ENCODE measurements at regions not wholly inside any gene's neighbourhood (a gene's known extent, or its start where the extent isn't known, plus 50 kb on each side); places are given as distances from the start of the nearest gene placed in this dataset.
"Not testable (repeated sequence)": the region's sequence is repeated elsewhere in the genome, so short reads cannot be mapped to it uniquely, and the experiment has no call there.

DNA sequence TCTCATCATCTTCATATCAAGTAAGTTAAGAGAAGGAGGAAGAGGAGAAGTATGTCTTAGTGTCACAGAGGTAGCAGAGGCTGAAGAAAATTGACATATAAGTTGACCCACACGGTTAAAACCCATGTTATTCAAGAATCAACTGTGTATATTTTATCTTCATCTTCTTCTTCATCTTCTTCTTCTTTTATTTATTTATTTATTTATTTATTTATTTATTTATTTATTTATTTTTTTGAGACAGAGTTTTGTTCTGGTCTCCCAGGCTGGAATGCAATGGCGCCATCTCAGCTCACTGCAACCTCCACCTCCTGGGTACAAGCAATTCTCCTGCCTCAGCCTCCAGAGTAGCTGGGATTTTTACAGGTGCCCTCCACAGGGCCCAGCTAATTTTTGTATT lies 1242.3 kb upstream of the RAG2 start:
- not testable (repeated sequence) for DNase-seq

DNA sequence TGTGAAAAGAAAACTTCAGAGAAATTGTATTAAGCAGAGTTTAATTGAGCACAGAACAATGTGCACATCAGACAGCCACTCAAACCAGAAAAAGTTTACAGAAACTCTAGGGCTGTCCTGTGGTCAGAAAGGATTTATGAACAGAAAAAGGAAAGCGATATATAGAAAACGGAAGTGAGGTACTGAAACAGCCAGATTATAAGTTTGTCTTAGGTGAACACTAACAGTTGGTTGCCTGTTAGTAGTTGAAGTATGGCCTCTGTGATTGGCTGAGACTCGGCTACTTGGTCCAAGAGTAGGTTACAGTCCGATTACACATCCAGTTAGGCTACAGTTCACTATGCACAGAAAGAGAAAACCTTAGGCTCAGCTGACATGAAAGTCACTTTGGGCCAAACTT lies 1232.5 kb upstream of the RAG2 start:
- DNase-seq = no peak

DNA sequence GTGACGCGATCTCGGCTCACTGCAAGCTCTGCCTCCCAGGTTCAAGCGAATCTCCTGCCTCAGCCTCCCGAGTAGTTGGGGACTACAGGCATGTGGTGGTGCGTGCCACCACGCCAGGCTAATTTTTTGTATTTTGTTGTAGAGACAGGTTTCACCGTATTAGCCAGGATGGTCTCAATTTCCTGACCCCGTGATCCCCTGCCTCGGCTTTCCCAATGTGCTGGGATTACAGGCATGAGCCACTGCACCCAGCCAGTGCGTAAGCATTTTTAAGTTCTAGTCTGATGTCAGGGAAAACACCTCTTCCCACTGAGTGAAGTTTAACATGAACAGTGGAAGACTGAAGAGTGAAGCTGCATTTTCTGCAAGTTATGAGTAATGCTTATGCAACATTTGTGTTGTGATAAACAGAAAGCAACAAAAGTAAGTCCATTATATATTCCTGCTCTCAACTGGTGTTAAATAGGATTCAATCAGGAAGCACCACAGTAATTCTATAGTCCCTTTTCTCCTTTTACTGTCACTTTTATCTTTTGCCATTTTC lies 1219.8 kb upstream of the RAG2 start:
- no peak for DNase-seq

DNA sequence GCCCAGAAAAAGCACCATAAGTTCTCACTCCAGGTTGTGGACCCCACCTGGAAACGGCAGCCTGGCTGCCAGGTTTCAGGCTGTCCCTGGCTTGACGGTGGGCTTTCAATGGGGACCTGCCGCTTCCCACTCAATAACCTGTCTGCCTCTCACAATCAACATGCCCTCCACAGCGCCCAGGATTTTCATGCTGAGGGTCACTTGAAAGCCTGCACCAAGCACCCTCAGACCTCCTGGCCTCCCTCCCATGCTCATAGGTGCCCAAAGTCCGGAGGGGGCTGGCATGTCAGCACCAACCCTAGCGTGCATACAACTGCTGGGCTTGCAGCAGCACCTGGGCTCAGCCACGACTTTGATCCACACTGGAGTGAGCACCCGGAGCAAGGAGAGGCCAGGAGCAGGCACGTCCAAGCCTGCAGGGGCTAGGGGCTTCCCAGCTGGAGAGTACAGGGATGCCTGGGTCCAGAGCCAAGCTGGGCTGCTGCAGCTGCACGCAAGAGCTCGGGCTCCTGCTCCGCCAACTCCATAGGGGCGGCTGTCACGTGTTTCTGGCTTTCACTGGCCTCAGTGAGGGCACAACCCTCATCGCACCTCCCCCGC lies 1214.3 kb upstream of the RAG2 start:
- DNase-seq = no peak

DNA sequence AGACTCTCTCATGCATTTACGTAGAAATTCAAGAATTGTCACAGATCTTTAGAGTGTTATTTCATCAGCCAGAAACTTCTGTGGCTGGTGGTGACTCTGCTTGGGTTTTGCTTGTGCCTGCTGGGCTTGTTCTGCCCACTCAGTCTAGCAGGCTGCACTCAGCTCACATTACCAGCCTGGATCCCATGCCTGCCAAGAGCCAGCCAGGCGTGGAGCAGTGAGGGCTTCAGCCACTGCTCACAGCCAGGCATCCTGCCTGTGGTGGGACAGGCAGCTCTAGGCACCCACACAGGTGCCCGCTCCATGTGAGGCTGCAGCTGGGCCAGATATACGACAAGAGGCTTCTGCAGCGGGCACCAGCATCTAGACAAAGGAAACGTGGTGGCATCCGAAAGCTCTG lies 1213.3 kb upstream of the RAG2 start:
- DNase-seq = no peak

DNA sequence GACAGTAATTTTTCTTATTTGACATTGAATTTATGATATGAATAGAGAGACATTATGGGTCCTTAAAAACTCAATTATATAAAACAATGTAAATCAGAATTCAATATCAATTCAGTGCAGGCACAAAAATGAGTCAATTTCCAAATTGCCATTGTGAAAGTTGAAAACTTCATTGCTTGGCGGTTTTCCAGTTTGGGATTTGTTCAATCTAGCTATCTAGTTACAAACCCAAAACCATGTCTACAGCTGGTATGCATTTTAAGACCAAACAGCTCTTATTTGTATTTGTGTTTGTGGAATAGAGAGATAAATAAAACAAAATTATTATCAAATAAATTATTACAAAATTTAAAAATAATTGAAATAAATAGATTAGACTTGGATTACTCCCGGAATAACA lies 1206.6 kb upstream of the RAG2 start:
- DNase-seq = no peak

DNA sequence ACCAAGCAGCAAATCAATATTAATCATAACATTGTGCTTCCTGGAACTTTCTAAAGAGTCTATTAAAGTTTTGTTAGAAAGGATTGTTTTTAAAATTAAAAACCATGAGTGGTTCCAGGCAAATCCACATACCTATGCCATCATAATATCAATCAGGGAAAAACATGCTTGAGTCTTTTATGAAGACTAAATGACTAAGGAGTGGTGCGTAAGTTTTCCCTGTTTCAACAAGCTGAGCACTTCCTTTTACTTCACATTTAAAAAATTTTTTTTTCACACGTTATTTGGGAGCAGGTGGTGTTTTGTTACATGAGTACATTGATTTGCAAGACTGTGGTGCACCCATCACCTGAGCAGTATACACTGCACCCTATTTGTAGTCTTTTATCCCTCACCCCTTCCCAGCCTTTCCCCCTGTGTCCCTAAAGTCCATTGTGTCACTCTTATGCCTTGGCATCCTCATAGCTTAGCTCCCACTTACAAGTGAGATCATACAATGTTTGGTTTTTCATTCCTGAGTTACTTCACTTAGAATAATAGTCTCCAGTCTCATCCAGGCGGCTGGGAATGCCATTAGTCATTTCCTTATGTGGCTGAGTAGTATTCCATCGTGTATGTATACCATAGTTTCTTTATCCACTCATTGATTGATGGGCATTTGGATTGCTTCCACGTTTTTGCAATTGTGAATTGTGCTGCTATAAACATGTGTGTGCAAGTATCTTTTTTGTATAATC lies 1190.3 kb upstream of the RAG2 start:
- DNase-seq = no peak

DNA sequence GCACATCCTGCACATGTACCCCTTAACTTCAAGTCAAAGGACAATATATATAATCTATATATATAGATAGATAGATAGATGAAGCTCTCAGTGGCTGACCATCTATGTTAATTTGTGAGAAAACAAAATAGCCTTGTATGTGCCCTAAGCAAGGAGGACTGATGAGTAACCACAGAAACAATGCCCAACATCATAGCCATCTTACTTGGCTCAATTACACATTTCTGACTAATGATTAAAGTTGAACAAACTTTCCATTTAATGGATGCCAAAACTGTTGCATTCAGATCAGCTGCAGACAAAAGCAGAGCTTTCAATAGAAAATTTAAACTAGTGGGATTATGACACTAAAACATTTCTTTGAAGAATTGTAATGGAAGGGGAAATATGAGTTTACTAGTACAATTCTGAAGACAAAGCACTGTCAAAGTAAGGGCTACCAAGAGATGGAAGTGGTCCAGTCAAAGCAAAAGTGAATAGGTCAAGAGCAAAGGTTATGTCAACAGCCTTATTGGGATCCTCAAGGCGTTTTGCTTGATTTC lies 1188.2 kb upstream of the RAG2 start:
- no peak for DNase-seq

DNA sequence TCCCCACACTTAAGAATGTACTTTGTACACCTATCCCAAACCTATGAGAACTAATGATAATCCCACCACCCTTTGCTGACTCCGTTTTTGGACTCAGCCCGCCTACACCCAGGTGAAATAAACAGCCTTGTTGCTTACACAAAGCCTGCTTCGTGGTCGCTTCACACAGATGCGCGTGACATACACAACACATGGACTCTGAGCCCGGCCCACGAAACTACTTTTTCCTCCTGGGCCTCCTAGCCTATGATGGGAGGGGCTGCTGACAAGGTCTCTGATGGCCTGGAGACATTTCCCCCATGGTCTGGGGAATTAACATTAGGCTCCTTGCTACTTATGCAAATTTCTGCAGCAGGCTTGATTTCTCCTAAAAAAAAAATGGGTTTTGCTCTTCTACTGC lies 1176.4 kb upstream of the RAG2 start:
- no peak for DNase-seq

DNA sequence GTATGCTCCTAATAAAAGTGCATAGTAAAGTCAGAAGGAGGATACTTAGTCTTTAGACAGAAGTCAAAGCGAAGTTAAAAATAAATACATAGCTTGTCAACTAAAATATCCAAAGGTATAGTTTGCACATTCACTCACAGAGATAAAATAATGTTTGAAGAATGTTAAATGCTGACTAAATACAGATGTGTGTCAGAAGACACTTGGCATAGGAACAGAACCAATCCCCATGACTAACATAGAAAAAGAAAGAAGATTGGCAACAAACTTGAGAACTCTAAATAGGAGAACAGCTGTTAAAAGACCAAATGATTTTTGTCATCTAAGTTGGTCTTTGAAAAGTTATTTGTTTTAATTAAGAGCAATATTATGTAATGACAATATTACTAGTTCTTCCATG lies 1172.1 kb upstream of the RAG2 start:
- DNase-seq = no peak

DNA sequence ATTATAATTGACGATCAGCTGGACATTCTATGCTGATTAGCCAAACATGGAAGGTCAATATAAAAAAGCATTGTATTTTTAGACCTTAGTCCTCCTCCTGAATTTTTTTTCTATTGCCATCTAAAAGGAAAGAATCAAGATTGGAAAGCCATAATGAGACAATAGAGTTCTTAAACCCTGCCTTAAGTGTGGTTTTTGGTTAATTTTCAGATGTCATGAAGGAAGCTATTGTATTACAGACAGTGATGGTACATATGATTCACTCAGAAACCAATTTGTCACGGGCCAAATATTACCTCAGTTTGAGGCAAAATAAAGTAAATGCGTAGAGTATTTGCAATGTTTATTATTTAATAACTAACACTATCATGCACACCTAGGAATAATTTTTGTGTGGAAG lies 1164.0 kb upstream of the RAG2 start:
- no peak for DNase-seq

DNA sequence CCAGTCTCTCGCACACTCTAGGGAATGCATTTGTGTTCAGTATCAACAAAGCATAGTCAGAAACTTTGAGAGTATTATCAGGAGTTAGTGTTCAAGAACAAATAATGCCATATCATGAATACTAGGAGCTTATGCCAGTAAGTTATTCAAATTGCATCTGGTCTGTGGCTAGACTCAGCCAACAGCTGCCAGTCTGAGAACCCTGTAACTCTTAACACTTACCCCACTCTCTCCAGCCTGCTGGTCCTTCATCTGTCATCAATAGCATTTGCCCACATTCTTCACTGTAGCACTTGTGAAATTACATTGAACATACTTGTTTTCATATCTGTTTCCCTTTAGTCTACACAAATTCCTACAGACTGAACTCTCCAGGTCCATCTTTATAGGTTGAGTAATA lies 1157.5 kb upstream of the RAG2 start:
- DNase-seq = no peak

DNA sequence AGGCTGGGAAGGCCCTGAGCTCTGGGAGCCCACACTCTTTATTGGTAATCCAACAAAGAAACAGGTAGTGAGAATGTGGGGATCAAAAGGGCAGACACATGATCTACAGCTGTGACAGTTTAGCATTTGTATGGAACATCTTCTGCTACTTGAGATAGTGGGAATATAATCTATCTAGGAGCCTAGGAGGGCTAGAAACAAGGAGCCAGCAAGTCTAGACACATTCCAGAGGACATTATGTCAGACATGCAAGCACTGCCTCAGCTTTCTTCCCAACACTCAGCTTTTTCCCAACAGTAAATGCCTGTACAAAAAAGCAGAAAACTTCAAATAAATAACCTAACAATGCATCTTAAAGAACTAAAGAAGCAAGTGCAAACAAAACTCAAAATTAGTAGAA lies 1150.6 kb upstream of the RAG2 start:
- DNase-seq = no peak

DNA sequence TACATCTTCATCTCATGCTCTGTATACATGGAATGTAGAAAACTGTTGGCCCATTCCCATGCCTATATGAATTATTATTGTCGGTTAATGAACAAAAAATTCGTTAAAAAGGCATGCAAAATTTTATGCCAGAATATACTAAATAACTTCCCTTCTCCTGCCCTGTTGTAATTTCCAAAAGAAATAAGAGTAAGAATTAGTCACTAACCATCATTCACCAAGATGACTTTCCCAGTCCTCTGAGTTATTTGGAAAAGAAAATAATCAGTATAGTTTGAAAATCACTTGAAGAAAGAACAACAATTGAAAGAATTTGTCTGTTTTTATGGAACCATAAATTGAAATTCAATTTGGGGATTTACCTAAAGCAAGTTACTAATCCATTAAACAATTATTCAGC lies 1149.1 kb upstream of the RAG2 start:
- no peak for DNase-seq

DNA sequence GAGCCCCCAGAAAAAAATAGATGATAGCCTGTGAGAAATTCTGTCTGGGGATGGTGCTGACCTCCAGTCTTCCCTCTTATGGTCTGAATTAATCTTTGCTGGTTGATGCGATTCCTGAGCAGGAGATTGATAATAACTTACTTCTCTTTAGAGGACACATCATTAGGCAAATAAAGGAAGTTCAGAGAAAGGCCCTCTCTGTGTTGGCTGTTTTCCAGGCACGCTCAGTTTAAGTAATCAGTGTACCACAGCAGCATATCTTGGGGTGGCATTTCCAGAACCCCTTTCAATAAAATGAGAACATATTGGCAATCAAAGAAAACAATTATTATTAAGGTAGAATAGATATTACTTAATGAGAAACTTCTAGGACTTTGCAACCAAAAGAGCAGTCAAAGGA lies 1129.3 kb upstream of the RAG2 start:
- no peak for DNase-seq

DNA sequence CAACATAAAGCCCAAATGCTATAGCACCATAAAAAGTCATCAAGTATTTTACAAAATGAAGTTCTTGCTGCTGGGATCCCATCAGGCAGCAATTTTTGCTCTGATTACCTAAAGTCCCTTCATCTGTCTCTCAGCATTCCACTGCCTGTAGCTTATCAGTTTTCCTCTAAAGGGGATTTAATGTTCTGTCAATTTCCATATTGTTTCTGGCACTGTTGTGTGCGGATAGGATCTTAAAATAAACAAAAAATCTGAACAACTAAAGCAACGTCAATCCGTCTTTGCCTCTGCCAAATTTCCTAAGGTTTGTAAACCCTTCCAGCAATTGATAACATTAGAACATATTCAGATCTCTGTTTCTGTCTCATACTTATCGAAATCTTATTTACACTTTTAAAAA lies 1126.3 kb upstream of the RAG2 start:
- DNase-seq = no peak

DNA sequence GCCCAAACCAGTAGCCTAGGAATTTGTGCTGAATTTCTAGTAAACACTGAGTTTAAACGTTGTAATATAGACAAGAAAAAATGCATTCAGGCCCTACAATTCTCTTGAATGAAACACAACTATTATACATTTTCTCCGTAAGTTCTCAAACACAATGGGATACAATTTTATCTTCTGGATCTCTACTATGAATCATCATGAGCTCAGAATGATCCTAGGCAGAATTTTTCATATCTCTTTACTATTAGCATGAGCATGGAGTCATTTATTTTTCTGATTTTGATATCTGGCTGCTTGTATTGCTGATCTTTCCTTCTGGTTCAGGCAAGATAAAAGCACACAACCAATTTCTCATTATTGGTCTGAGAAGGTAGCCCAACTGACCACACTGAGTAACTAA lies 1123.4 kb upstream of the RAG2 start:
- no peak for DNase-seq

DNA sequence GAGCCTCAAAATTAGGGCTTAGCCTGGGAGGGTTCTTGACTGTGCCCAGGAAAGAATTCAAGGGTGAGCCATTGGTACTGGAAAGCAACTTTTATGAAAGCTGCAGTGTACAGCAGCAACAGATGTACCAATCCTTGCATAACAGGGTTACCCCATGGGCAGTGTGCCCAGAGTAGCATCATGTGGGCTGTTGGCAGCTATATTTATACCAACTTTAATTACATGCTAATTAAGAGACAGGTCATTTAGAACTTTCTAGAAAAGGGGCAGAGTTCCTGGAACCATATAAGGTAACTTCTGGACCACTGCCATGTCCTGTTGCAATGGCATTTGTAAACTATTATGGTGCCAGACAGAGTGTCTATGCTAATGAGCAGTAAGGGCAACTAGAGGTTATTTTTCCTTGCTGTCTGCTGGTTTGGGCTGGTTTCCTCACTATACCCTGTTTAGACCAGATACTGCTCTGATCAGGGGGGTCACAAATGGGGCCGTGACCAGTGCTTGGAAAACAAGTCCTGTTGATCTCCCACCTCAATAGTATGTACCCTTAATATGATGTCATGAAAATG lies 1120.5 kb upstream of the RAG2 start:
- no peak for DNase-seq

DNA sequence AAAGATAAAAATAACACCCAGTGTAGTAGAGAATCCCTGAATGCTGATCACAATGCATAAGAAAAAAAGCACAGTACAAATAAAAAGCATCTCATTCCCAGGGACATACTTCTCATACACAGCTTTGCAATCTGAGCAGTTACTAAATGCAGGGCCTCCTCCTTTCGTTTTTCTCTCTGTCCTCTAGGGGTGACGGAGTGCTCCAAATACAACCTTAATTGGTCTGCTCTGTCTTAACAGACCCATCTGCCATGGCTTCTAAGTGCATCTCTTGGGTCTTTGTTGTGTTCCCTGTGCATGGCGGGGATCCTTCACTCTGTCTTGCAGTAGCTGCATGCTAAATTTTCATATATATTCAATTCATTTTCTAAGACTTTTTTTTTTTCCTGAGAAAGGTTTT lies 1114.2 kb upstream of the RAG2 start:
- DNase-seq = no peak

DNA sequence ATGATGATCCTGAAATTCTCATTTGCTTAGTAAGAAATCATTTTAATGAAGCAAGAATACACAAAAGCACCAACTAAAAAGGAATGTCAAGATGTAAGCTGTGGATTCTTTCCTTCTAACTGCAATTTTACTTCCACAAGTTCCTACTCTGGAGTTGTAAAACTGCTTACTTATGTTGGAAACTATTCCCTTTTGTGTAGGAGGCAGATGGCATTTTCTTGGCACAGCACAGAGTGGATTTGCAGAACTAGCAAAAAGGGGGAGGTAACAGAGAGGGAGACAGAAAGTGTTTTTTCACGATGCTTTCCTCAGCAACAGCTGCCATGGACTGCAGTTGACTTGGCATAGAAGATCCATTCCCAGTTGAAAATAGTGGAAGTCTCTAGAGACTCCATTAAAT lies 1112.0 kb upstream of the RAG2 start:
- DNase-seq = no peak

DNA sequence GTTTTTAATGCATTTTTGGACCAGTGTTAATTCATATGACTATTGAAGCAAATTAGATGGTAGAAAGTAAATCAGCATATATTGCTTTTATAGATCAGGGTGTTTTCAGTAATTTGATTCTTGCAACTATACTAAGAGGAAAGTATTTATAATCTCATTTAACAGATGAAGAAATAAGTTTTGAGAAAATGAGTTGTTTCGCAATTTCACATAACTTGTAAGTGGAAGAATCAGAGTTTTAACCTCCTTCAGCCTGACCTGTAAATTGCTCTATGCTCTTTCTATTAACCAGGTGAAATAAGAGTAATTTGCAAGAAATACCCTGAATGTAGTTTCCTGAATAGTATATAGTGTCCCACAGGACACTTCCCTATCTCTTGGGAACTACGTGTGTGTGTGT lies 1106.8 kb upstream of the RAG2 start:
- DNase-seq = no peak

DNA sequence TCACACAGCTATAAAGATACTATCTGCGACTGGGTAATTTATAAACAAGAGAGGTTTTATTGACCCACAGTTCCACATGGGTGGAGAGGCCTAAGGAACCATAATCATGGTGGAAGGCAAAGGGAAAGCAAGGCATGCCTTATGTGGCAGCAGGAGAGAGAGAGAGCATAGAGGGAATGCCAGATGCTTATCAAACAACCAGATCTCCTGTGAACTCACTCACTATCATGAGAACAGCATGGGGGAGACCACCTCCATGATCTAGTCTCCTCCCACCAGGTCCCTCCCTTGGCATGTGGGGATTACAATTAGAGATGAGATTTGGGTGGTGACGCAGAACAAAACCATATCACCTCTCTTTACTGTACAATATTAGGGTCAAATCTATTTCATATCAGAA lies 1101.6 kb upstream of the RAG2 start:
- no peak for DNase-seq

DNA sequence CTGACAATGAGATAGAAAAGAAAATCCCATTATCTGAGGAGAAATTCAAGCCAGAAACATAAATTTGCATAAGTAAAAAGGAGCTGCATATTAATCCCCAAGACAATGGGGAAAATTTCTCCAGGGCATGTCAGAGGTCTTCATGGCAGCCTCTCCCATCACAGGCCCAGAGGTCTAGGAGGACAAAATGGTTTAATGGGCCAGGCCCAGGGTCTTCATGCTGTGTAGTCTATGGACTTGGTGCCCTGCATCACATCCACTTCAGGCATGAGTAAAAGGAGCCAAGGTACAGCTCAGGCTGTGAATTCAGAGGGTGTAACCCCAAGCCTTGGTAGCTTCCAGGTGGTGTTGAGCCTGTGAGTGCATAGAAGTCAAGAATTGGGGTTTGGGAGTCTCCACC lies 1097.2 kb upstream of the RAG2 start:
- no peak for DNase-seq

DNA sequence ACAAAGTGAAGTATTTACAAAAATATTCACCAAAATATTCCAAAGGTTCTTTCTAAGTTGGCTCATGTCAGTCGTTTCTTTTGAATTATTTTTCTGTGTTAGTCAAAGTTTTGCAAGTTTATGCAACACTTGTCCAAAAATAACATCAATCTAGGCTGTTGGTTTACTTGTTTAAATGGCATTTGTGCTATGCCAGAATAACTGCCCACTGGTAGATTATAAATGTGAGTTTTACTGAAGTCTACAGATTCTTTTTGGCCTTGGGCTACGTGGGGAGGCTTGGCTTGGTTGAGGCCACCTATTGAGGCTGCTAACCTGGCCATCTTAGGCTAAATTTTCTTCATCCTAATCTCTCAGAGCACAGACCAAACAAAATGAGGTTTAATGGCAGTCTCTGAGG lies 1091.9 kb upstream of the RAG2 start:
- DNase-seq = no peak

Data from NCI-H1092 (cell line).